ENCODE measurements at regions not wholly inside any gene's neighbourhood (a gene's known extent, or its start where the extent isn't known, plus 50 kb on each side); places are given as distances from the start of the nearest gene placed in this dataset.
"Not testable (repeated sequence)": the region's sequence is repeated elsewhere in the genome, so short reads cannot be mapped to it uniquely, and the experiment has no call there.

DNA sequence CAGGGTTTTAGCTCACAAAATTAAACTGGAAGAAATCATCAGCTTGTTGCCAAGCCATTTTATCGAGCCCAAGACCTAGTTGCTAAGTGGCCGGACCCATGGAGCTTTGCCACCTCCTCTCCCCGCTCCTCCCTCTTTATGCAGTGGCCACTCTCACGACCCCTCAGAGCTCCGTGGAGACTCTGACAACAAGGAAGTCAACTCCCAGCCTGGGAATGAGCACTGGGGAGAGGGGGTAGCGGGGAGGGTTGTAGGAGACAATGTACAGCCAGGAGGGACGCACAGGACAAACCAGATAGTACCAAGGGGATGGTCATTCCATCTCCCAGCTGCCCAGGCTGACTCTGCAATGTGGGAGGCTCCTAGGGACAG is 250.9 kb downstream of the SIPA1L2 start:
- DNase-seq = no peak

DNA sequence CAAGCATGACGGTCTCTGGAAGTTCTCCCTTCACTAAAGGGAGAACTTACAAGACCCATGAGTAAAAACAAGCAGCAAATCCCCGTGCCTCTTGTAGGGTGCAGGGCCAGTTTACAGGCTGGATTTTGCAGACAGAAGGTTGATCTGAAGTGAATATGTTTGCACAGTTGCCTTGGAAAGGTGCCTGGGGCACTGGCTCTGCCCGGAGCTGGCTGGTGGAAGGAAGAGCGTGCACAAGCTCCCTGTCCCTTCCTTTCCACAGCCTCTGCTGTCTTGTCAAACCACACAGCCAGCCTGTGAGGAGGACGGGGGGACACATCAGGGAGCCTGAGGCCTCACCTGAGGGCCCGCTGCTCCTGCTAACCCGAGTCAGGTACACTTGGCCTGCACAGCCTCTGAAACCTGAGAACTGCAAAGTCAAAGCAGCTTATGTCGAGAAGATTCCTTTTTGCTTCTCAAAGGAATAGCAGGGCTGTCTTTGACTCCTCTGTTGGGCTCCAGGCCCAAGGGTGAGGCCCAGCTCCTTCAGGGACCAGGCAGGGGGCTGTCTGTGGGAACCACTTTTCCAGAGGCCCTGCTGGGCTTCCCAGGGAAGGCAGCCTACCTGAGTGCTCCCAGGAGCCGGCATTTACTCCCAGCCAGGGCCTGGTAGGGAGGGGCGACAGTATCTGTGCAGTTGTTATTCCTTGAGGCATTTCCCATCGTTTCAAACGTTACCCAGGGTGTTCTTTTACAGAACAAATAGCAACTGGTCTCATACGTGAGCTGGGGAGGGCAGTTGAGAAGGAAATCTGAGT is 251.5 kb downstream of the SIPA1L2 start:
- peak in 1 of 2 experiments; percentile 52 for DNase-seq

DNA sequence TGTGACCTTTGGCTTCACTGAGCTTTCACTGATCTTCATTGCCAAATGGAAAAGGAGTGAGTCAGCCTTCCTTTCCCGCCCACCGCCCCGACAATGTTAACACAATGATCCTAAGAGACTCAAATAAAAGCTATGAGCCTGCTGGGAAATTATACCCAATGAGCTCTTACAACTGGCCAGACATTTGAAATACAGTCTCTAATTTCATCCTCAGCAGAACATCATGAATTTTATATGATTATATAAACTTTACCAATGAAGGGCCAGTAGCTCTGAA is 252.5 kb downstream of the SIPA1L2 start:
- DNase-seq = no peak

DNA sequence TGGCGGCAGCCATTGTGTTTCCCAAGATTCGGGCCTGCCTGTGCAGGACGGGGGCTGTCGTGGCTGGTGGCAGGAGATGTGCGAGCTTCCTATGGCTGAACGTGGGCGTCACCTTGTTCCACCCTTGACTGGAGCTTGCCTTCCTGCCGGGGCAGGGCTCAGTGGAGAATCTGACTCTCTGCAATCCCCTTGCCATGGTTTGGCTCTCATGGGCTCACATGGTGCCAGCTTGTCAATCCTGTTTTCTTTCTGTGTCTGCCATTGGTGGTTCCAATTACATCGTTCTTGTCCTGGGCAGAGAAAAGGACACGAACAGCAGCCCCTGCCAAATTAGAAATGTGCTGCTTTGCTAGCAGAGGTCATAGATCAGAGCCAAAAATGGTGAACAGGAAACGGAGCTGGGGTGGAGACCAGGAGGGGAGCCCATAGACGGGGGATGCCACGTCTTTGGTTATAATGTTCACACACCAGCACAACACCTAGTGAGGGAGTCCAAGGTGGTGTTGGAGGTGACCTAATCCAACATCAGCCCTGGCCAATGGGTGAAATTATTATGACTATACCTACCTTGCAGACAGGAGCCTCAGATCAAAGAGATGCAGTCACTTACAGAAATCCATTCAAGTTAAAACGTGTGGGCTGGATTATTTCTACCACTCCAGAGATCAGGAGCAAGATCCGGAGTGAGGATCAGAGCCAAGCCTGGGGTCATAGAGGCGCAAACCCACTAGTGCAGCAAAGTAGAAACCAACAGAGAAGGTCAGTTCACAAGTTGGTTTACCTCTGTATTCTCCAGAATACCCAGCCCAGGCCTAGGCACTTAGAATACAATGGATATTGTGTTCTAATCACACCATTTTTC is 253.1 kb downstream of the SIPA1L2 start:
- DNase-seq = peak in 1 of 2 experiments; percentile 42

DNA sequence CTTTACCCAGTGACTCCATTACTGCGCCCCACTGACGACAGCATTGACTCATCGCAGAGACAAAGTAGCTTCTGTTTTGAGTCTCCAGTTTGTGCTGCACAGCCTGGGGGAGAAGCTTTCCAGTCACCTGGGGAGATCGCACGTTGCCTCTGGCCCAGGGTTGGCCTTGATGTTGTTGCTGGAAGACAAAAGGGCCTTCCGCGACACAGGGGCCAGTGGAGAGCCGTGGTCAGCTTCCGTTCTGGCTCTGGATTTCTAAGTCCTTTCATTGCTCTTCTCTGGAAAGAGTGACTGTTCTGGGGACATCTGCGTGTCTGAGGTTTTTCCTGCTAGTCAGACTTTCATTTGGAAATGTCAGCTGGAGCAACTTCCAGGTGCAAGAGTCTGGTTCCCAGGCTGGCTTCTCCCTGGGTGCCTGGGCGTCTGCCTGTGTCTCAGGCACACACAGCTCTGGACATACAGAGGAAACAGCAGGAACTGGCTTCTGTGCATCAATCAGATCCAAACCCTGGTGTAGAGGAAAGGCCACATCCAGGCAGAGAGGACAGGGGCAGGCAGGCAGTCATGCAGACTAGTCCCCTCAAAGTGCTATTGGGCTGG is 257.0 kb downstream of the SIPA1L2 start:
- DNase-seq = no peak

DNA sequence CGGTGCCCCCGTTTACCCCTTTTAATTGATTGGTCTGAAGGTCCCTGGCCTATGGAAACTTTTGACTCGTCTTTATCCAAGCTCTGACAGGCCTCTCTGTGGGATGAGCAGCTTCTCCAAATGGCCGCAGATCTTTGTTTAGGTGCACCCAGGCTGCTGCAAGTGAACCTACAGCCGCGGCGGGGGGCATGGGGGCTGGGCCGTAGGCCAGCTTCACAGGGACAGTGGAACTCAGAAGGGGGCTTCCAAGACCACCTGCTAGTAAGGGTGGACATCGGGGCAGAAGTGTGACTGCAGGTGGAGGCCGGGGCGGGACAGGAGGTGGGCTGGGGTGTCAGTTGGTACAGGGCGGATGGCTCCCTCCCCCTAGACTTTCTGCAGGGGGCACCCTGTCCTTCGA is 257.5 kb downstream of the SIPA1L2 start:
- DNase-seq = no peak

DNA sequence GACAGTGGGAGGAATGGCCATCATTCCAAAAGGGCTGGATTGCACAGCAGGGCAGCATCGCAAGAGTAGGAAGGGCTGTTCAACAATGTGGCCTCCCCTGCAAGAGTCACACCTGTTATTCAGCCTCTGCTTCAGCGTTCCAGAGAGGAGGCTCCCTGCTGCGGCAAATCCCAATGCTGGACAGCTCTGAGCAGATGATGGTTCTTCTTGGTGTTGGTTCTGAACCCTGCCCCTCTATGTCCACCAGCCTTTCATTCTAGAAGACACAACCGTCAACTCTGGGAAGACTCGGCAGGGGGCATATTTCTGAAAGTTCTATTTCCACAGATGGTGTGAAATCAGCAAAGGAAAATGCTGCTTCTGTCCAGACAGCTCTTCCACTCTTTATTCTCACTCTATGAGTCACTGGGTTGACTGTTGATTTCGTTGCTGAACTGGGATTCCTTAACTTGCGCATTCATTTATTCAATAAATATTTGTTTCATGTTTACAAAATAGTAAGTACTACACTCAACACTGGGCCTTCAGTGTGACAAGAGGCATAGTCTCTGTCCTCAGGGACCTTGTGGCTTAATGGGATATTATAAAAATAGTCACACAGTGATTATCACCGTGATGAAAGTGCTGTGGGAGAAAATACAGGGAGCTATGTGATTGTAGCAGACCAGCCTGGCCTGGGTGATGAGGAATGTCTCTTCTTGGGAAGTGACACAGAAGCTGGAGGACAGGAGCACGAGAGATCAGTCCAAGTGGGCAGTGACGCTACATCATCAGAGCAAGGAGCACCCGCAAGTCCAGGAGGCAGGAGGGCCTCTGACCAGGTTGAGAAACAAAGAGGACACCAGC is 260.3 kb downstream of the SIPA1L2 start:
- no peak for DNase-seq

DNA sequence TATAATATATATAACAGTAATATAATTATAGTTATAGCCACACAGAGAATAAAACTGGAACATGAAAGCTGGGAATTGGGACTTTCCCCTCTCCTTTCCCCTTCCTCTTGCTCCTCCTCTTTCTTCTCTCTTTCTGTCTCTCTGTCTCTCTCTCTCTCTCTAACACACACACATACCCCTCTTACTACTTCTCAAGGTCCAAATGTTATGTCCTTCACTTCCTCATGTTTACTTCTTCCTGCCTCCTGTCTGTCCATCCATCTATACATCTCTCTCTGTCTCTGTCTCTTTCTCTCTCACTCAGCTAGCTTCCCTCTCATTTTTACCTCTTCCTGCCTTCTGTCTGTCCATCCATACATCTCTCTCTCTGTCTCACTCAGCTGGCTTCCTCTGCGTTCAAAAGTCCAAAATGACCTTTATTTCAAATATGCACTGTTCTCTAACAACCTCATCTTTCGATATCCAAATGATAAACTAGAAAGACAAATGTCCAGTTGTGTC is 261.1 kb downstream of the SIPA1L2 start:
- no peak for DNase-seq

DNA sequence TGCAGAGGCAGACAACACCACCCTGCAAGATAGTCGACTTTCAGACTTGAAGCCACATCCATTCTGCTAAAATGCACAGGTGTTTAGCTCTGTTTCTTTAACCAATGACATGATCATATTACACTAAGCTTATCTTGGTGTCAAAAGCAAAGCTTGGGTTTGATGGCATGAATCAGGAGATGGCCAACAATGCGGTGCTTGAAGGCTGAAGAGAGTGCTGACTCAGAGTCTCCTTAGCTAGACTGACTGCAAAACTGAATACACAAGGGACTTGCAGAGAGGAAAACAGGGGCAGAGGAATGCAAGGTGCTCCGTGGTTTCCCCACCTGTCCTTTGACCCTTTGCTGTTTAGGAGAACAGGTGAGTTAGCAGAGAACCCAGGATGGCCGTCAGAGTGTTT is 262.6 kb downstream of the SIPA1L2 start:
- DNase-seq = no peak

DNA sequence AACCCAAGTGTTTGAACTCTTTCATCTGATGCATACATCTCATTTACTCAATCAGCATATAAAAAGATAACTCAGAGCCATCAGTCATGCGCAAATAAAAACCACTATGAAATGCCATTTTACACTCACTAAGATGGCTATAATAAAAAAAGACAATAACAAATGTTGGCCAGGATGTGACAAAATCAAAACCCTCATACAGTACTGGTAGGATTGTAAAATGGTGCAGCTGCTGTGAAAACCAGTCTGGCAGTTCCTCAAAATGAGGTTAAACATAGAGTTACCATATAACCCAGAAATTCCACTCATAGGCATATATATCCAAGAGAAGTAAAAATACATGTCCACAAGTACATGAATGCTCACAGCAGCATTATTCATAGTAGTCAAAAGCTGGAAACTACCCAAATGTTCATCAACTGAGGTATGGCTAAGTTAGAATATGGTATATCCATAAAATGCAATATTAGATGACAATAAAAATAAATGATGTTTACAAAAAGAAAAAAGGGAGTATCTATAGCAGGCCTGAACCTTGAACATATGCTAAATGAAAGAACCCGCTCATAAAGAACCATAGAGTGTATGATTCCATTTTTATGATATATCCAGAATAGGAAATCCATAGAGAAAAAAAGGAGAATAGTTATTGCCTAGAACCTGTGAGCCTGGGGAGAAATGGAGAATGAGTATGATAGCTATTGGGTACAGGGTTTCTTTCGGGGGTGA is 265.1 kb downstream of the SIPA1L2 start:
- DNase-seq = no peak

DNA sequence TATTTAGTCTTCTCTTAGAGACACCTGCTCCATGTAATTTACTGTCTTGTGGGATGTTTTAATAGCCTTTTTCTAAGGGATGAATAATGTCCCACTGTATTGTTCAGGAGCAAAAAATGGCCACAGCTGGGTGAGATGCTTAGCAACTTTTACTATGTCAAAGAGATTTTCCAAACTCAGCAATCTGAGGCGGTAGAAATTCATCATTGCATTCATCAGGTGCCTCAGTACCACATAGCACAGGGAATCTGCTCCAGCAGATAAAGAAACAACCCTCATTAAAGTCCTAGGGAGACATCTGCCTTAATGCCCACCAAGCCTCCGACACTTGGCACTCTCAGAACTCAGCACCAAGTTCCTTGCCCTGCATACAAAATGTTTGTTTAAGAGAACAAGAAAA is 266.9 kb downstream of the SIPA1L2 start:
- no peak for DNase-seq

DNA sequence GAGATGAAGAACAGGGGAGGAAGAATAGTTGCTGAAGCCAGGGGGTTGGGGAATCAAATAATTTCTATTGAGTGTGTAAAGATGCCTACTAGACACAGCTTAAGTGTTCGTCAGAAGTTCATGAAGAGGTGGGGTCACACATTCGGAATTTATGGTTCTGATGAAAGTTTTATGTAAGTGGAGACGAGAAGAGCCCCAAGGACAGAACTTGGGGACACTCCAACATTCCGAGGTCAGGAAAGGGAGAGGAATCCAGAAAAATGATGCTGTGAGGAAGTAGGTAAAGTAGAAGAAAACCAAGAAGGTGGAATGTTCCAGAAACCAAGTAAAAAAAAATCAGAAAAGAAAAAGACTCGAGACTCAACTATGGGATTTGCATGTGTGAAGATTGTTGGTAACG is 272.5 kb downstream of the SIPA1L2 start:
- DNase-seq = no peak

DNA sequence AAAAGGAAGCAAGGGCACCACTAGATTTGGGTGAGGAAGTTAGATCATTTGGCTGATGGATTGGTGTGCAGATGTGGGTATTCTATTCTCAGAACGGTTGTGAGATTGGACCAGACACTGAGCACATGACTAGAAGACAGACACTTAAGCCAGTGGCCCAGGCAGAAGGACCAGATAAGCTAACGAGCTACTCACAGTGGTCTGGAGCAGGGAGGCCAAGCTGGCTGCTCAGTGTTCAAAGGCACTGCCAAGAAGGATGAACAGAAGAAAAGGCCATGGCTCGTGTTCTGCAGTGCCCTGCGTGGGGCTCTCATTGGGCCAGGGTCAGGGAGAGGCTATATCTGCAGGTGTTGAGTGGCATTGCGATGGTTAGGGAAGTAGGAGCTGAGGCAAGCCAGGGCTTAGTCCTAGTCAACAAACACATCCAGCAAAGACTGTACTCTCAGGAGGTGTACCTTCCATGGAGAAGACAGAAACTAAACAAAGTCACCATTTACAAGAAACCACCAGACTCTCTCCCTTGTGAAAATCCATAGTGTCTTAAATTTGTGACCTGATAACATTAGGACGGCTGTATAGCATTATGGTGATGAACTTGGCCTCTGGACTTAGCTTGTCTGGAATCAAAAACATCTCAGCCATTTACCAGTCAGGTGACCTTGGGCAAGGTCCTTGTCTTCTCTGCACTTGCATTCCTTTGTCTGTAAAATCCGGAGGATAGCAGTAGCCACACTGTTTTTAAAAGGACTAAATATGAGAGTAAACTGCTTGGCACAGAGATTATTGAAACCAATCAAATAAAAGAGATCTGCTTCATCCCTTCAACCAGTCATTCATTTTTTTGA is 274.5 kb downstream of the SIPA1L2 start:
- DNase-seq = peak in 1 of 2 experiments; percentile 17

DNA sequence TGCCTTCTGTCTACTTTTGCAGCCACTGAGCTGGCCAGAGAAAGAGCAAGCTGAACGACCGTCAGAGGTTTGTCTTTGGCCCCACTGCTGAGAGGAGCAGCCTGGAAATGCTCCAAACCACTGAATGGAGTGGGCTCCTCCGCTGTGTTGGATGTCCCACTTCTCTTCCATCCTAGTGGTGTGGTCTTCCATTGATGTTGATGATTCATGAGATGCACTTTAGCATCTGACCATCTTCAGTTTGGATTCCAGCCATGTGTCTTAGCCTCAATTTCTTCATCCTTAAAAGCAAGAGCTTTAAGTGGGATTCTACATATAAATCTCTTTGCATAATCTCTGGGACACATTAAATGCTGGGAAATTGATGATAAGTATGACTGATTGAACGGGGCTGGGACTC is 276.9 kb downstream of the SIPA1L2 start:
- no peak for DNase-seq

DNA sequence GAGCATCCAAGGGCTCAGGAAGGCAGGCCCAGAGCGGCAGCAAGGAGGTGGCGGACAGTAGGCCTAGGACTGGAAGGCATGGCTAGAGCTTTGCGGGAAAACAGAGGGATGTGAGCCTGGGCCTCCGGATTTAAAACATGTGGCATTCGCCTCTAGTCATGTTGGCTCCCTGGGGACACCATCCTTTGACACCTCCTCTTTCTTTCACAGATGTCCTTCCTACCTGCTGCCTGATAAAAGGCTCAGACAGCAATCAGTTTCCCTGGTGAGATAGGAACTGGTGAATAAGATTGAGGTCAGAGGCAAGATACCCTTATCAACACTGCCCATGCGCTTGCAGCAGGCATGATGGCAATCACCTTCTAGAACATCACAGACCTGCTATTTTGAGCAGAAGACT is 277.6 kb downstream of the SIPA1L2 start:
- DNase-seq = no peak

DNA sequence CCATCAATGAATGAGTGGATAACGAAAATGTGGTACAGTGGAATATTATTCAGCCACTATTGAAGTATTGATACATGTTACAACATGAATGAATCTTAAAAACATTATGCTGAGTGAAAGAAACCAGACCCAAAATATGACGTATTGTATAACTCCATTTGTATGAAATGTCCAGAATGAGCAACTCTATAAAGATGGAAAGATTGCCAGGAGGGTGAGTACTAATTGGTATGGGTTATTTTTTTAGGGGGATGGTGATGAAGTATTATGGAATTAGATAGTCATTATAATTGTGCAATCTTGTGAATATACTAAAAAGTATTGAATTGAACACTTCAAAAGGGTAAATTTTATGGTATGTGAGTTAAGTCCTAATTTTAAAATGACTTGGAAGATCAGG is 278.6 kb downstream of the SIPA1L2 start:
- no peak for DNase-seq

DNA sequence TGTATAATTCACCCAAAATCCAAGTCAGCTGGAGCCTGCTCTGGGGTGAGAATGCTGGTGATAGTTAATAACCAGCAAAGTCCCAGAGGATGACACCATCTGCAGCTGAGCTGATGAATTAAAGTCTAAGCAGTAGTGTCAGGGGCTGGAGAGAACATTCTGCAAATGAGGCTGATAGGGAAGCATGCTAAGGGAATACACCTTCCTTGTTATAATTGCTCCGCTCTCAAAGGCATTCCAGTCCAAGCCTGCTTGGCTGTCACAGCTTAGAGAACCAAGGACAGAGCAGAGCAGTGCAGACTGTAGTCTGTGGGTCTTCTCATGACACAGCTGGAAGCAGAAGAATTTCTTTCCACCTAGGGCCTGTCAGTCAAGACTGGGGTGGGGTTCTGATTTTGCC is 283.1 kb downstream of the SIPA1L2 start:
- no peak for DNase-seq

DNA sequence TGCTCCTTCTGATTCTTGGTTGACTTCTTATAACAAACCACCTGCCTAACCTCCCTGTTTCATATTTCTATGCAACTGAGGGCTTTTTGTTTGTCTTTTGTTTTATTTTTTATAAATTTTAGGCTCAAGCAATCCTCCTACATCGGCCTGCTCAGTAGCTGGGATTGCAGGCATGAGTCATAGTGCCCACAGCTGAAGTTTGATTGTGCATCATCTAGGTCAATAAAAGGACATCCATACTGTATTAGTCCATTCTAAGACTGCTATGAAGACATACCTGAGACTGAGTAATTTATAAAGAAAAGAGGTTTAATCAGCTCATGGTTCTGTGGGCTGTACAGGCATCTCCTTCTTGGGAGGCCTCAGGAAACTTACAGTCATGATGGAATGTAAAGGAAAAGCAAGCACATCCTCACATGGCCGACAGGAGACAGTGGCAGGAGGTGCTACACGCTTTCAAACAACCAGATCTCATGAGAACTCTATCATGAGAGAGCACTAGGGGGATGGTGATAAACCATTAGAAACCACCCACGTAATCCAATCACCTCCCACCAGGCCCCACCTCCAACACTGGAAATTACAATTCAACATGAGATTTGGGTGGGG is 285.0 kb downstream of the SIPA1L2 start:
- no peak for DNase-seq

DNA sequence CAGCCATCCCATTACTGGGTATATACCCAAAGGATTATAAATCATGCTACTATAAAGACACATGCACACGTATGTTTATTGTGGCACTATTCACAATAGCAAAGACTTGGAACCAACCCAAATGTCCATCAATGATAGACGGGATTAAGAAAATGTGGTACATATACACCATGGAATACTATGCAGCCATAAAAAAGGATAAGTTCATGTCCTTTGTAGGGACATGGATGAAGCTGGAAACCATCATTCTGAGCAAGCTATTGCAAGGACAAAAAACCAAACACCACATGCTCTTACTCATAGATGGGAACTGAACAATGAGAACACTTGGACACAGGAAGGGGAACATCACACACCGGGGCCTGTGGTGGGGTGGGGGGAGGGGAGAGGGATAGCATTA is 285.7 kb downstream of the SIPA1L2 start:
- DNase-seq = not testable (repeated sequence)

DNA sequence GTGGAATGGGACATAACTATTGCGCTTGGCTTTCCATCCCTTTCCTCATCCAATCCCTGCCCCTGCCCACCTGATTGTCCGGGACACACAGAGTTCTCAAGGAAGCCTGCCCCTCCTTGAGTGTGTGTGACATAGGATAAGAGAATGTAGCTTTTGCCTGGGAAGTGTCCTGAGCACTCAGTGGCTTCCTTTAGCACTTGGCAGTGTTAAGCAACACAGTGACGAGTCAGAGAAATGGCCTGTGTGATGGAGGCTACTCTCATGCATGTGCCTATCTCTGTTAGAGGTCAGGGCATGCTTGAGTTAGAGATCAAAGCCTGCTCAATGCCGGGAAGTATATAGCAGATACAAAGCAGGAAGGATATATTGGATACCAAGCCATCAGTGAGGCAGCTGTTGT is 289.5 kb downstream of the SIPA1L2 start:
- no peak for DNase-seq

DNA sequence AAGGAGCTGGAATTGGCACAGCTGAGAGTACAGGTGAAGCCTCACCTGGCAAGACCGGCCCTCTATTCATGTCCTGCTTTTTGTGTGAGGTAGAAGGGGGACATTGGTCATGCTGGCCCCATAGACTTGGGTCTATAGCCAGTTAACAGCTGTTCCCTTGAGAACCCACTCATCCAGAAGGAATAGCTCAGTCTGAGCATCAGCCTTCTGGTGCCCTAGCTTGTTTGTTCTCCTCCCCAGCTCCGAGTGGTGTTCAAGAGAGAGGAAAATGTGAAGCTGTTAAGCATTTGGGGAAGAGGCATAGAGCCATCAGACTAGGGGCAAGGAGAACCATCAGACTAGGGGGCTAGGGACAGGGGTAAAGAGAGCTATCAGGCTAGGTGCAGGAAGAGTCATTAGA is 290.9 kb downstream of the SIPA1L2 start:
- DNase-seq = peak; percentile 54 to 81
